H9 (cell line): ENCODE measurements at regions not wholly inside any gene's neighbourhood (a gene's known extent, or its start where the extent isn't known, plus 50 kb on each side); places are given as distances from the start of the nearest gene placed in this dataset.

Experiments
- DNase-seq: peaks from one replicate; pipeline ENCODE4 v3.0.0-alpha.2; 2017
- H2AFZ ChIP-seq: one replicate; pipeline ENCODE4 v1.6.1; 2013; ENCODE audit warnings: mild to moderate bottlenecking, low read length, control low read depth, moderate library complexity
- H2AK5ac ChIP-seq: 2 replicates; pipeline ENCODE4 v1.6.1; 2013; ENCODE audit warnings: low read length, control low read depth, mixed read lengths; ENCODE audit not compliant: insufficient read length
- H2BK120ac ChIP-seq: one replicate; pipeline ENCODE4 v1.6.1; 2013; ENCODE audit warnings: low read depth, mild to moderate bottlenecking, low read length, control low read depth, inconsistent platforms; ENCODE audit not compliant: poor library complexity, severe bottlenecking
- H2BK12ac ChIP-seq: 2 replicates; pipeline ENCODE4 v1.6.1; 2013; ENCODE audit warnings: low read length, control low read depth, mixed read lengths, low read depth; ENCODE audit not compliant: insufficient read length
- H2BK15ac ChIP-seq: 2 replicates; pipeline ENCODE4 v1.6.1; 2013; ENCODE audit warnings: low read depth, low read length, control low read depth
- H2BK20ac ChIP-seq: one replicate; pipeline ENCODE4 v1.6.1; 2013; ENCODE audit warnings: low read depth, mild to moderate bottlenecking, low read length, control low read depth, inconsistent platforms; ENCODE audit not compliant: poor library complexity, severe bottlenecking
- H2BK5ac ChIP-seq: 2 replicates; pipeline ENCODE4 v1.6.1; 2013; ENCODE audit warnings: low read length, control low read depth, mixed read lengths; ENCODE audit not compliant: insufficient read length
- H3K14ac ChIP-seq: 2 replicates; pipeline ENCODE4 v1.6.1; 2013; ENCODE audit warnings: low read length, control low read depth; ENCODE audit not compliant: insufficient read depth
- H3K18ac ChIP-seq: 2 replicates; pipeline ENCODE4 v1.6.1; 2013; ENCODE audit warnings: low read depth, mild to moderate bottlenecking, mixed read lengths, low read length, control low read depth; ENCODE audit not compliant: insufficient read length
- H3K23ac ChIP-seq: 2 replicates; pipeline ENCODE4 v1.6.1; 2013; ENCODE audit warnings: low read length, control low read depth, mixed read lengths, low read depth; ENCODE audit not compliant: insufficient read length
- H3K23me2 ChIP-seq: 2 replicates; pipeline ENCODE4 v1.6.1; 2013; ENCODE audit warnings: low read depth, mild to moderate bottlenecking, mixed read lengths, low read length, control low read depth; ENCODE audit not compliant: insufficient read length, poor library complexity, severe bottlenecking
- H3K27ac ChIP-seq: 2 replicates; pipeline ENCODE4 v1.5.1; 2013; ENCODE audit warnings: low read length, control low read depth, mixed read lengths, low read depth; ENCODE audit not compliant: insufficient read length
- H3K27me3 ChIP-seq: 2 replicates; pipeline ENCODE4 v1.6.1; 2013; ENCODE audit warnings: low read length, control low read depth, inconsistent platforms; ENCODE audit not compliant: insufficient read depth
- H3K4ac ChIP-seq: 2 replicates; pipeline ENCODE4 v1.6.1; 2013; ENCODE audit warnings: low read depth, mild to moderate bottlenecking, control low read depth, inconsistent platforms, low read length, moderate library complexity
- H3K4me1 ChIP-seq: 2 replicates; pipeline ENCODE4 v1.6.1; 2013; ENCODE audit warnings: low read length, control low read depth, inconsistent platforms; ENCODE audit not compliant: insufficient read depth
- H3K4me2 ChIP-seq: 2 replicates; pipeline ENCODE4 v1.6.1; 2013; ENCODE audit warnings: low read length, control low read depth, mixed read lengths; ENCODE audit not compliant: insufficient read length, insufficient read depth
- H3K56ac ChIP-seq: 2 replicates; pipeline ENCODE4 v1.6.1; 2013; ENCODE audit warnings: low read depth, mild to moderate bottlenecking, mixed read lengths, low read length, control low read depth; ENCODE audit not compliant: insufficient read length
- H3K79me1 ChIP-seq: 2 replicates; pipeline ENCODE4 v1.6.1; 2013; ENCODE audit warnings: low read depth, mild to moderate bottlenecking, moderate library complexity, low read length, control low read depth, inconsistent platforms; ENCODE audit not compliant: insufficient read depth, poor library complexity, severe bottlenecking
- H3K79me2 ChIP-seq: 2 replicates; pipeline ENCODE4 v1.6.1; 2013; ENCODE audit warnings: low read length, control low read depth, inconsistent platforms; ENCODE audit not compliant: insufficient read depth
- H3K9ac ChIP-seq: 2 replicates; pipeline ENCODE4 v1.6.1; 2013; ENCODE audit warnings: low read length, control low read depth, mixed read lengths; ENCODE audit not compliant: insufficient read length; ENCODE audit errors: extremely low read depth
- H3K9me3 ChIP-seq: one replicate; pipeline ENCODE4 v1.6.1; 2013; ENCODE audit warnings: low read depth, low read length, inconsistent platforms; ENCODE audit not compliant: control insufficient read depth
- H3T11ph ChIP-seq: one replicate; pipeline ENCODE4 v1.6.1; 2013; ENCODE audit warnings: mild to moderate bottlenecking, low read length, control low read depth, inconsistent platforms
- H4K20me1 ChIP-seq: one replicate; pipeline ENCODE4 v1.6.1; 2013; ENCODE audit not compliant: control insufficient read depth, insufficient read length, insufficient read depth
- H4K5ac ChIP-seq: 2 replicates; pipeline ENCODE4 v1.6.1; 2013; ENCODE audit warnings: low read depth, mild to moderate bottlenecking, mixed read lengths, low read length, control low read depth; ENCODE audit not compliant: insufficient read length
- H4K8ac ChIP-seq: replicated peaks from 2 replicates; pipeline ENCODE4 v1.6.1; 2013; ENCODE audit warnings: low read length, control low read depth, mixed read lengths, low read depth; ENCODE audit not compliant: insufficient read length
- H4K91ac ChIP-seq: 2 replicates; pipeline ENCODE4 v1.6.1; 2013; ENCODE audit warnings: low read depth, mild to moderate bottlenecking, moderate library complexity, mixed read lengths, low read length, control low read depth; ENCODE audit not compliant: insufficient read length
- H3K27ac Mint-ChIP-seq, 3 experiments: 2 replicates in 2 of 3; 3 replicates in 1 of 3; pipeline ENCODE4 v1.8.0; 2020 to 2021; ENCODE audit warnings: mixed read lengths in 3 of 3, mild to moderate bottlenecking in 1 of 3, moderate library complexity in 1 of 3
- H3K27me3 Mint-ChIP-seq: 2 replicates; pipeline ENCODE4 v1.8.0; 2021; ENCODE audit warnings: low read depth, mild to moderate bottlenecking, moderate library complexity, mixed read lengths
- H3K36me3 Mint-ChIP-seq, 3 experiments: 2 replicates in 2 of 3; 3 replicates in 1 of 3; pipeline ENCODE4 v1.8.0; 2020 to 2021; ENCODE audit warnings: low read depth in 3 of 3, mixed read lengths in 3 of 3; ENCODE audit not compliant: insufficient read depth in 1 of 3
- H3K4me1 Mint-ChIP-seq, 2 experiments: 2 replicates each; pipeline ENCODE4 v1.8.0; 2020; ENCODE audit warnings: mixed read lengths in 2 of 2
- H3K4me3 Mint-ChIP-seq, 2 experiments: 2 replicates in 1 of 2; 3 replicates in 1 of 2; pipeline ENCODE4 v1.8.0; 2020 to 2021; ENCODE audit warnings: mild to moderate bottlenecking in 2 of 2, mixed read lengths in 2 of 2, moderate library complexity in 1 of 2
- H3K9me3 Mint-ChIP-seq, 2 experiments: 2 replicates in 1 of 2; 3 replicates in 1 of 2; pipeline ENCODE4 v1.8.0; 2020; ENCODE audit warnings: mild to moderate bottlenecking in 2 of 2, mixed read lengths in 2 of 2, moderate library complexity in 1 of 2
- WGBS: extraction: QIAGEN DNeasy Blood & Tissue Kit; methylation state at CpG from one replicate; pipeline ENCODE4 v1.1.7; 2013; ENCODE audit warnings: missing lambda C conversion rate, low lambda C conversion rate, mixed read lengths; ENCODE audit not compliant: insufficient read length; ENCODE audit errors: extremely low coverage; 5-methylcytosine and 5-hydroxymethylcytosine counted together
- TF ChIP-seq, protein P1 (sequence below): fragments of 200-600 bp; sonication (generic); conservative IDR thresholded peaks from 3 replicates; pipeline ENCODE4 v1.8.0; 2021; ENCODE audit warnings: antibody characterized with exemption, mild to moderate bottlenecking

DNA sequence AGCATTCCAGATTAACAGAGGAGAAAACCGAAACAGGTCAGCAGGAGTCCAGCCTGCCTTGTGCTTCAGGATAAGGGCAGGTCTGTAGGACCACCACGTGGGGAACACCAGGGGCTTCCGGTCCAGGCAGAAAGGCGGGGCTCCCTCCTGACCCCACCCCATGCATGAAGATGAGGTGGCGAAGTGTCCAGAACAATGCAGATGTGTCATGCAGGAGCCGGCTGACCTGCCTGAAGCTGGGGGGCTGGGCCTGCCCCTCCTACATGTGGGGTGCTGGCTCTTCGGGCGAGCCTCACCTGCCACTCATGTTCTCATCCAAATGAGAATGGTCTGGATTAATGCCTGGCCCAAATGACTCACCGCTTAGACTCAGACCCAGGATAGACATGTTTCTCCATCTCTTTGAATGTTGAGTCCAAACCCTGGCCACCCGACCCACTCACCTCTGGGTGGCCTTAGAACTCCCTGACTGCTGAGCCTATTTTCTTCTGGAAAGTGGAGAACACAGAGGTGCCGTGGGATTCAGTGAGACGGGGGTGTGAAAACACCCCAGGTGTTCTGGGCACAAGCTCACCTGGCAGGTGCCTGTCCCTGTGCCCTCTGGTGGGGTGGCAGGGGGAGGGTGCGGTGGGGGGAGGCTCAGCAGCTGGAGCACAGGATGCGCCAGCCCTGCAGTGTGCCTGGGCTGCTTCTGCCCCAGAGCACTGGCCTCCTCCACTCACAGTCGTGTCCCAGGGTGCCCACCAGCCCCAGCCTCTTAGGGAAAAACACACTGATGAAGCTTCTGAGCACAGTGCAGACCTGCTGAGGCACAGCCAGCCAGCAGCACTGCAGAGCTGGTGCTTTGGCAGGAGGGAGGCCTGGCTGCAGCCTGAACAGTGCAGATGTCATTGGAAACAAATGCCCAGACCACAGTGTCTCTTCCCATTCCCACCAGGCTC, 55.2 kb upstream of the GDF10 start:
- Mint-ChIP-seq H3K27ac (peak overlapping the region in 1 of 3 experiments; percentile 71; a peak in 1 of 7 replicates), H3K27me3 (peaks cover 2% of the 10 kb centered on the region; the same call in 1 of the 2 replicates), H3K9me3 (no peaks in the 10 kb centered on the region), H3K36me3 (no peaks in the 10 kb centered on the region), H3K4me1 (peaks cover 7 to 13% of the 10 kb centered on the region in 2 experiments), H3K4me3 (no peak overlapping the region)
- no peaks in the 10 kb centered on the region for H3K27me3 ChIP-seq
- H2BK15ac ChIP-seq: no peak overlapping the region
- no peaks in the 10 kb centered on the region for H3K79me1 ChIP-seq
- H3K23ac ChIP-seq: no peak overlapping the region
- no peak overlapping the region for H3K4ac ChIP-seq
- no CpG with 5 or more reads among the region's 15 CpGs for WGBS
- no peak overlapping the region for H4K5ac ChIP-seq
- no peak overlapping the region for H2AK5ac ChIP-seq
- H3K9me3 ChIP-seq: no peaks in the 10 kb centered on the region
- no peak overlapping the region for H2BK120ac ChIP-seq
- no peak overlapping the region for H4K8ac ChIP-seq
- H2BK20ac ChIP-seq: no peak overlapping the region
- DNase-seq: peak; percentile 23
- no peak overlapping the region for H2AFZ ChIP-seq
- H3K14ac ChIP-seq: no peak overlapping the region
- no peak overlapping the region for H2BK5ac ChIP-seq
- no peak overlapping the region for H3K9ac ChIP-seq
- no peak overlapping the region for H3K27ac ChIP-seq
- H3K18ac ChIP-seq: no peak overlapping the region
- peaks cover 2% of the 10 kb centered on the region for H4K20me1 ChIP-seq
- no peak overlapping the region for H3T11ph ChIP-seq
- H3K56ac ChIP-seq: no peak overlapping the region
- TF ChIP-seq, protein P1, sequence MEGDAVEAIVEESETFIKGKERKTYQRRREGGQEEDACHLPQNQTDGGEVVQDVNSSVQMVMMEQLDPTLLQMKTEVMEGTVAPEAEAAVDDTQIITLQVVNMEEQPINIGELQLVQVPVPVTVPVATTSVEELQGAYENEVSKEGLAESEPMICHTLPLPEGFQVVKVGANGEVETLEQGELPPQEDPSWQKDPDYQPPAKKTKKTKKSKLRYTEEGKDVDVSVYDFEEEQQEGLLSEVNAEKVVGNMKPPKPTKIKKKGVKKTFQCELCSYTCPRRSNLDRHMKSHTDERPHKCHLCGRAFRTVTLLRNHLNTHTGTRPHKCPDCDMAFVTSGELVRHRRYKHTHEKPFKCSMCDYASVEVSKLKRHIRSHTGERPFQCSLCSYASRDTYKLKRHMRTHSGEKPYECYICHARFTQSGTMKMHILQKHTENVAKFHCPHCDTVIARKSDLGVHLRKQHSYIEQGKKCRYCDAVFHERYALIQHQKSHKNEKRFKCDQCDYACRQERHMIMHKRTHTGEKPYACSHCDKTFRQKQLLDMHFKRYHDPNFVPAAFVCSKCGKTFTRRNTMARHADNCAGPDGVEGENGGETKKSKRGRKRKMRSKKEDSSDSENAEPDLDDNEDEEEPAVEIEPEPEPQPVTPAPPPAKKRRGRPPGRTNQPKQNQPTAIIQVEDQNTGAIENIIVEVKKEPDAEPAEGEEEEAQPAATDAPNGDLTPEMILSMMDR: no peak
- H2BK12ac ChIP-seq: no peak overlapping the region
- H3K4me1 ChIP-seq: no peaks in the 10 kb centered on the region
- H3K4me2 ChIP-seq: no peak overlapping the region
- no peak overlapping the region for H4K91ac ChIP-seq
- no peaks in the 10 kb centered on the region for H3K23me2 ChIP-seq
- H3K79me2 ChIP-seq: no peaks in the 10 kb centered on the region
